Lower leg skin (tissue), 3 donors: ENCODE measurements at regions not wholly inside any gene's neighbourhood (a gene's known extent, or its start where the extent isn't known, plus 50 kb on each side); places are given as distances from the start of the nearest gene placed in this dataset.

ENCODE experiments used
- CTCF ChIP-seq, 3 donors: fragments of 450-650 bp; IDR thresholded peaks; one replicate each; pipeline ENCODE4 v1.5.1; 2016; ENCODE audit warnings: antibody characterized with exemption in 3 of 3, mild to moderate bottlenecking in 3 of 3, moderate library complexity in 2 of 3
- POLR2A ChIP-seq, 2 donors: fragments of 450-650 bp; IDR thresholded peaks; one replicate each; pipeline ENCODE4 v1.6.1; 2016 to 2017; ENCODE audit warnings: antibody characterized with exemption in 2 of 2, mild to moderate bottlenecking in 1 of 2, moderate library complexity in 1 of 2

- no peak for TF ChIP-seq CTCF (IDR thresholded peaks at IDR 0.05)
- no peak for TF ChIP-seq POLR2A (IDR thresholded peaks at IDR 0.05)
Measured at GRCh38 chr16:54425068-54425467, 138.5 kb upstream of the IRX3 start.
